SK-N-SH treated with all-trans-retinoic acid at 6 μM for 48 hours (cell line): ENCODE measurements at regions not wholly inside any gene's neighbourhood (a gene's known extent, or its start where the extent isn't known, plus 50 kb on each side); places are given as distances from the start of the nearest gene placed in this dataset.

Experiments
- ATAC-seq: fragments of 200-7000 bp; cut with Tn5 transposase; 3 replicates; pipeline ENCODE4 v1.9.1; 2020; ENCODE audit warnings: mild to moderate bottlenecking, moderate library complexity
- ARNTL ChIP-seq: fragments of 450-650 bp; formaldehyde crosslinking; IDR thresholded peaks from 2 replicates; pipeline ENCODE4 v1.5.0; 2020; ENCODE audit warnings: low read depth, mild to moderate bottlenecking, moderate library complexity, borderline replicate concordance
- BACH2 ChIP-seq: fragments of 250-450 bp; sonication (Bioruptor Pico); IDR thresholded peaks from 2 replicates; pipeline ENCODE4 v1.9.0; 2021; ENCODE audit warnings: mild to moderate bottlenecking, borderline replicate concordance
- ESRRG ChIP-seq: fragments of 250-450 bp; sonication (Bioruptor Pico); IDR thresholded peaks from 2 replicates; pipeline ENCODE4 v1.6.1; 2021; ENCODE audit warnings: mild to moderate bottlenecking
- GLIS3 ChIP-seq: fragments of 250-450 bp; sonication (Bioruptor Pico); IDR thresholded peaks from 2 replicates; pipeline ENCODE4 v1.5.0; 2020; ENCODE audit warnings: mild to moderate bottlenecking, moderate library complexity
- ISL1 ChIP-seq: fragments of 250-450 bp; sonication (Bioruptor Pico); IDR thresholded peaks from 2 replicates; pipeline ENCODE4 v2.1.2; 2022; ENCODE audit warnings: mild to moderate bottlenecking, moderate library complexity
- OSR1 ChIP-seq: fragments of 250-450 bp; sonication (Bioruptor Pico); IDR thresholded peaks from 2 replicates; pipeline ENCODE4 v1.8.0; 2022; ENCODE audit warnings: moderate library complexity, mild to moderate bottlenecking, inconsistent platforms
- SNAI2 ChIP-seq: fragments of 250-450 bp; sonication (Bioruptor Pico); IDR thresholded peaks from 2 replicates; pipeline ENCODE4 v1.5.0; 2020; ENCODE audit warnings: mild to moderate bottlenecking, moderate library complexity
- TOX ChIP-seq: fragments of 250-450 bp; sonication (Bioruptor Pico); IDR thresholded peaks from 2 replicates; pipeline ENCODE4 v1.8.0; 2021; ENCODE audit warnings: mild to moderate bottlenecking, moderate library complexity, borderline replicate concordance
- ZC3H10 ChIP-seq: fragments of 250-450 bp; sonication (Bioruptor Pico); IDR thresholded peaks from 2 replicates; pipeline ENCODE4 v1.5.1; 2021; ENCODE audit warnings: mild to moderate bottlenecking, moderate library complexity
- ZFP3 ChIP-seq: fragments of 250-450 bp; sonication (Bioruptor Pico); IDR thresholded peaks from 2 replicates; pipeline ENCODE4 v1.5.0; 2020; ENCODE audit warnings: mild to moderate bottlenecking, moderate library complexity
- ZFP30 ChIP-seq: fragments of 450-650 bp; formaldehyde crosslinking; IDR thresholded peaks from 2 replicates; pipeline ENCODE4 v1.5.0; 2022; ENCODE audit warnings: mild to moderate bottlenecking, moderate library complexity
- ZNF565 ChIP-seq: fragments of 450-650 bp; formaldehyde crosslinking; conservative IDR thresholded peaks from 2 replicates; pipeline ENCODE4 v1.5.0; 2020; ENCODE audit warnings: low read depth, mild to moderate bottlenecking, moderate library complexity
- ZNF70 ChIP-seq: fragments of 450-650 bp; formaldehyde crosslinking; IDR thresholded peaks from 2 replicates; pipeline ENCODE4 v1.5.0; 2020; ENCODE audit warnings: mild to moderate bottlenecking, moderate library complexity
- ZNF8 ChIP-seq: fragments of 450-650 bp; formaldehyde crosslinking; IDR thresholded peaks from 2 replicates; pipeline ENCODE4 v1.5.0; 2020; ENCODE audit warnings: mild to moderate bottlenecking, moderate library complexity
- TF ChIP-seq, protein P1 (sequence below): fragments of 250-450 bp; sonication (Bioruptor Pico); IDR thresholded peaks from 2 replicates; pipeline ENCODE4 v1.8.0; 2020; ENCODE audit warnings: mild to moderate bottlenecking, moderate library complexity, borderline replicate concordance
- TF ChIP-seq, protein P2 (sequence below): fragments of 250-450 bp; sonication (Bioruptor Pico); IDR thresholded peaks from 2 replicates; pipeline ENCODE4 v1.5.1; 2021; ENCODE audit warnings: mild to moderate bottlenecking, moderate library complexity
- TF ChIP-seq, protein P3 (sequence below): fragments of 250-450 bp; sonication (Bioruptor Pico); IDR thresholded peaks from 2 replicates; pipeline ENCODE4 v1.8.0; 2021; ENCODE audit warnings: low read depth, mild to moderate bottlenecking, moderate library complexity, borderline replicate concordance
- TF ChIP-seq, protein P4 (sequence below): fragments of 250-450 bp; sonication (Bioruptor Pico); IDR thresholded peaks from 2 replicates; pipeline ENCODE4 v1.5.1; 2020; ENCODE audit warnings: low read depth, mild to moderate bottlenecking, moderate library complexity

DNA sequence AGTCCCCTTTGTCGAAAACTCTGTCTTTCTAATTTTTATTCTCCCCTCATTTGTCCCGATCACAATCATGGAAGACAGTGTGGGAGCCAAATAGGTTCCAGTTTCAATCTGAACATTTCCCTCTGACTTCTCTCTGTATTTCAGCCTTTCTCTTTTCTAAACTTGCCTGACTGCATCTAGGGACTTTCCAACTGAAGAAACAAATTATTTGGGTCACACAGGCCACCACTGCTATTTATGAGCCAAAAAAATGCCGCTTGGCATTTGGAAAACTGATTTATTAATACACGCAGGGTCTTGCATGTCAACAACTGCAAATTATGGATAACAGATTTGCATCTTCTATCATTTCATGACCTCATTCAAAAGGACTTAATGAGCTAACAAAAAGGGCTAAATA, 55.2 kb upstream of the ELAC2 start:
- no peak for TF ChIP-seq SNAI2 (CRISPR knock-in tag)
- no peak for TF ChIP-seq BACH2 (CRISPR knock-in tag)
- TF ChIP-seq, protein P1, sequence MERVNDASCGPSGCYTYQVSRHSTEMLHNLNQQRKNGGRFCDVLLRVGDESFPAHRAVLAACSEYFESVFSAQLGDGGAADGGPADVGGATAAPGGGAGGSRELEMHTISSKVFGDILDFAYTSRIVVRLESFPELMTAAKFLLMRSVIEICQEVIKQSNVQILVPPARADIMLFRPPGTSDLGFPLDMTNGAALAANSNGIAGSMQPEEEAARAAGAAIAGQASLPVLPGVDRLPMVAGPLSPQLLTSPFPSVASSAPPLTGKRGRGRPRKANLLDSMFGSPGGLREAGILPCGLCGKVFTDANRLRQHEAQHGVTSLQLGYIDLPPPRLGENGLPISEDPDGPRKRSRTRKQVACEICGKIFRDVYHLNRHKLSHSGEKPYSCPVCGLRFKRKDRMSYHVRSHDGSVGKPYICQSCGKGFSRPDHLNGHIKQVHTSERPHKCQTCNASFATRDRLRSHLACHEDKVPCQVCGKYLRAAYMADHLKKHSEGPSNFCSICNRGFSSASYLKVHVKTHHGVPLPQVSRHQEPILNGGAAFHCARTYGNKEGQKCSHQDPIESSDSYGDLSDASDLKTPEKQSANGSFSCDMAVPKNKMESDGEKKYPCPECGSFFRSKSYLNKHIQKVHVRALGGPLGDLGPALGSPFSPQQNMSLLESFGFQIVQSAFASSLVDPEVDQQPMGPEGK, result no peak
- ATAC-seq, result no peak

DNA sequence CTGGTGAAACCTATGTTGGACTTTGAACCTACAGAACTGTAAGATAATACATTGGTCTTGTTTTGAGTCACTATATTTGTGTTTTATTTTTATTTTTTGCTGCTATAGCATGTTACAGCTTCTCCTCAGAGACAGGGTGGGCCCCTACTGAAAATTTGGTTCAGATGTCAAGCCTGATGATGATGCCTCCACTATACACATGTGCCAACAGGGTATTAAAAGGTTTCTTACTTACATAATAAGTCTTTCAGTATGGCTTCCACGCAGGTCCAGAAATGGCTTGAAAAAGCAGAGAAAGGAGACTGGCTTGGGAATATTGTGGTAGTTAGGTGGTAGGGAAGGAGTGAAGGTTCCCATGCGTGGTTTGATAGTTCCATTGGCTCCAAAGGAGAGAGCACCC, 52.9 kb upstream of the ELAC2 start:
- no peak for ATAC-seq
- no peak for TF ChIP-seq ZNF565 (CRISPR knock-in tag)
- TF ChIP-seq, protein P2, sequence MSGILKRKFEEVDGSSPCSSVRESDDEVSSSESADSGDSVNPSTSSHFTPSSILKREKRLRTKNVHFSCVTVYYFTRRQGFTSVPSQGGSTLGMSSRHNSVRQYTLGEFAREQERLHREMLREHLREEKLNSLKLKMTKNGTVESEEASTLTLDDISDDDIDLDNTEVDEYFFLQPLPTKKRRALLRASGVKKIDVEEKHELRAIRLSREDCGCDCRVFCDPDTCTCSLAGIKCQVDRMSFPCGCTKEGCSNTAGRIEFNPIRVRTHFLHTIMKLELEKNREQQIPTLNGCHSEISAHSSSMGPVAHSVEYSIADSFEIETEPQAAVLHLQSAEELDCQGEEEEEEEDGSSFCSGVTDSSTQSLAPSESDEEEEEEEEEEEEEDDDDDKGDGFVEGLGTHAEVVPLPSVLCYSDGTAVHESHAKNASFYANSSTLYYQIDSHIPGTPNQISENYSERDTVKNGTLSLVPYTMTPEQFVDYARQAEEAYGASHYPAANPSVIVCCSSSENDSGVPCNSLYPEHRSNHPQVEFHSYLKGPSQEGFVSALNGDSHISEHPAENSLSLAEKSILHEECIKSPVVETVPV, result no peak
- no peak for TF ChIP-seq SNAI2 (CRISPR knock-in tag)
- no peak for TF ChIP-seq ISL1 (CRISPR knock-in tag)
- no peak for TF ChIP-seq ZC3H10 (CRISPR knock-in tag)
- no peak for TF ChIP-seq ZNF70 (CRISPR knock-in tag)
- TF ChIP-seq, protein P1, result no peak
- no peak for TF ChIP-seq ZFP30 (CRISPR knock-in tag)
- TF ChIP-seq, protein P3, sequence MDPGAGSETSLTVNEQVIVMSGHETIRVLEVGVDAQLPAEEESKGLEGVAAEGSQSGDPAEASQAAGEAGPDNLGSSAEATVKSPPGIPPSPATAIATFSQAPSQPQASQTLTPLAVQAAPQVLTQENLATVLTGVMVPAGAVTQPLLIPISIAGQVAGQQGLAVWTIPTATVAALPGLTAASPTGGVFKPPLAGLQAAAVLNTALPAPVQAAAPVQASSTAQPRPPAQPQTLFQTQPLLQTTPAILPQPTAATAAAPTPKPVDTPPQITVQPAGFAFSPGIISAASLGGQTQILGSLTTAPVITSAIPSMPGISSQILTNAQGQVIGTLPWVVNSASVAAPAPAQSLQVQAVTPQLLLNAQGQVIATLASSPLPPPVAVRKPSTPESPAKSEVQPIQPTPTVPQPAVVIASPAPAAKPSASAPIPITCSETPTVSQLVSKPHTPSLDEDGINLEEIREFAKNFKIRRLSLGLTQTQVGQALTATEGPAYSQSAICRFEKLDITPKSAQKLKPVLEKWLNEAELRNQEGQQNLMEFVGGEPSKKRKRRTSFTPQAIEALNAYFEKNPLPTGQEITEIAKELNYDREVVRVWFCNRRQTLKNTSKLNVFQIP (CRISPR knock-in tag), result no peak
- TF ChIP-seq TOX (CRISPR knock-in tag), result no peak
- no peak for TF ChIP-seq ZNF8
- TF ChIP-seq GLIS3 (CRISPR knock-in tag), result no peak
- no peak for TF ChIP-seq OSR1 (CRISPR knock-in tag)
- TF ChIP-seq ZFP3 (CRISPR knock-in tag), result no peak
- TF ChIP-seq ARNTL, result no peak
- TF ChIP-seq ESRRG (CRISPR knock-in tag), result no peak
- TF ChIP-seq, protein P4, sequence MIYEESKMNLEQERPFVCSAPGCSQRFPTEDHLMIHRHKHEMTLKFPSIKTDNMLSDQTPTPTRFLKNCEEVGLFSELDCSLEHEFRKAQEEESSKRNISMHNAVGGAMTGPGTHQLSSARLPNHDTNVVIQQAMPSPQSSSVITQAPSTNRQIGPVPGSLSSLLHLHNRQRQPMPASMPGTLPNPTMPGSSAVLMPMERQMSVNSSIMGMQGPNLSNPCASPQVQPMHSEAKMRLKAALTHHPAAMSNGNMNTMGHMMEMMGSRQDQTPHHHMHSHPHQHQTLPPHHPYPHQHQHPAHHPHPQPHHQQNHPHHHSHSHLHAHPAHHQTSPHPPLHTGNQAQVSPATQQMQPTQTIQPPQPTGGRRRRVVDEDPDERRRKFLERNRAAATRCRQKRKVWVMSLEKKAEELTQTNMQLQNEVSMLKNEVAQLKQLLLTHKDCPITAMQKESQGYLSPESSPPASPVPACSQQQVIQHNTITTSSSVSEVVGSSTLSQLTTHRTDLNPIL (CRISPR knock-in tag), result no peak
- TF ChIP-seq, all 23 proteins: peak for 0

DNA sequence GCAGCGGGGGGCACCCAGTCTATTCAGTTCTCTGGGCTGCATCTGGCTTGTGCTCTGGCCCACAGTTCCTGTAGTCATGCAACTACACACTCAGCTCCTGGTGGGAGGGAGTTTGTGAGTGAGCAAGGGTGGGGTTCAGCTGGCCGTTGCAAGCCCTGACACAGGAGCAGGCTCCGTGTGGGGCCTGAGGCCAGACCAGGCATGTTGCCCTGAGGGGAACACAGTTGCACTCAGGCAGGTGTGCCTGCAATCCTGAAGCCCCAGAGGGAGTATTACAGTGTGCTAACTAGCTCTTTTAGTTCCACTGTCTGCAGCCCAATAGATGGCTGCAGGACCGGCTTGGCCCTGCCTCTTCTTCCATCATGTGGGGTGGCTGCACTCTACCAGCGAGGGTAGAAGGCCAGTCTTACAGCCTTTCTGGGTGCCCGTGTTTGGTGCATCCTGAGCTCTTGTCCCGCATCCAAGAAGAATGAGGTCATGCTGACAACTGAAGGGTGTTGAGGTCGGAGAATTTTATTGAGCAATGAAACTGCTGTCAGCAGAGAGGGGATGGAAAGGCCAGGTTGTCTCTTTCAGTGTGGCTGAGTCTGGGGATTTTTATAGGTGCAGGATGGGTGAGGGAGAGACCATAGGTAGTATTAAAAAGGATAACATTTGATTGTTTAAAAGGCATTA, 49.9 kb upstream of the ELAC2 start:
- TF ChIP-seq ZC3H10 (CRISPR knock-in tag) (no peak), ZNF565 (CRISPR knock-in tag) (no peak), SNAI2 (CRISPR knock-in tag) (no peak)
- no peak for ATAC-seq
